ENCODE measurements at regions not wholly inside any gene's neighbourhood (a gene's known extent, or its start where the extent isn't known, plus 50 kb on each side); places are given as distances from the start of the nearest gene placed in this dataset.

DNA sequence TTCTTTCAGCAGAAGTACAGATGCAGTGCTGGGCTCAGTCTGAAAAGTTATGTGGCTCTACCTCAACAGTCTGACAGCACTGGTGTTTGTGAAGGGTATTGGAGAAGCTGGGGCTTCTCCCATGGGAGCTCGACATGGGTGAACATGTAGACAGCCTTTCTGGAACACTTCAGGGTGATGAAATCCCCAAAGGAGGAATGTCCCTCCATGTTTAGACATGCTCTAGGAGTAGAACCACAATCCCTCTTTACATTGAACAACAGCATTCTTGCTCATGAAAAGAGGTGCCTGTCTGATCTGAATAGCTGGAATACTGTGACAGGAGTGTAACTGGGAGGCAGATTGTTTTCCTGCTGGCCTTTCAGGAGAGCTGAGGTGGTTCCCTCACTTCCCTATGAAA lies 53.8 kb upstream of the NAP1L2 start:
- TF ChIP-seq ZEB2 (IDR thresholded peaks at IDR 0.05) = no peak
- TF ChIP-seq CTCF (IDR thresholded peaks at IDR 0.05 in 2 of 3, conservative IDR thresholded peaks at IDR 0.05 in 1 of 3; ENCODE audit: insufficient read depth in 2 of 3, low read depth in 1 of 3, low read length in 3 of 3) = no peak
- TF ChIP-seq EP300 (IDR thresholded peaks at IDR 0.05; ENCODE audit: low read length) = no peak
- TF ChIP-seq FOXK2 (conservative IDR thresholded peaks at IDR 0.05 in 1 of 2, IDR thresholded peaks at IDR 0.05 in 1 of 2; ENCODE audit: low read depth in 2 of 2) = no peak
- no peak for TF ChIP-seq EHMT2 (IDR thresholded peaks at IDR 0.05)
- TF ChIP-seq TEAD4 (IDR thresholded peaks at IDR 0.05; ENCODE audit: low read length) = no peak
- no peak for TF ChIP-seq TEAD4 (CRISPR knock-in tag; IDR thresholded peaks at IDR 0.05; ENCODE audit: borderline replicate concordance)
- no peak for TF ChIP-seq ATF1 (CRISPR knock-in tag; IDR thresholded peaks at IDR 0.05)
- TF ChIP-seq ATF1 (tag; IDR thresholded peaks at IDR 0.05) = no peak
- no peak for TF ChIP-seq ZNF232 (CRISPR knock-in tag; IDR thresholded peaks at IDR 0.05)
- TF ChIP-seq ATF4 (CRISPR knock-in tag; IDR thresholded peaks at IDR 0.05) = no peak
- no peak for TF ChIP-seq JUND (IDR thresholded peaks at IDR 0.05; ENCODE audit: borderline replicate concordance, low read depth, low read length)
- TF ChIP-seq JUND (tag; IDR thresholded peaks at IDR 0.05; ENCODE audit: borderline replicate concordance, low read depth, low read length) = no peak

Data from K562 (cell line).